Kidney glomerular epithelial cell (primary cell): ENCODE measurements at regions not wholly inside any gene's neighbourhood (a gene's known extent, or its start where the extent isn't known, plus 50 kb on each side); places are given as distances from the start of the nearest gene placed in this dataset.
"Not testable (repeated sequence)": the region's sequence is repeated elsewhere in the genome, so short reads cannot be mapped to it uniquely, and the experiment has no call there.

Source experiments
- DNase-seq: peaks from one replicate; lab custom pipeline; 2025; lab: John Stamatoyannopoulos, UW

DNA sequence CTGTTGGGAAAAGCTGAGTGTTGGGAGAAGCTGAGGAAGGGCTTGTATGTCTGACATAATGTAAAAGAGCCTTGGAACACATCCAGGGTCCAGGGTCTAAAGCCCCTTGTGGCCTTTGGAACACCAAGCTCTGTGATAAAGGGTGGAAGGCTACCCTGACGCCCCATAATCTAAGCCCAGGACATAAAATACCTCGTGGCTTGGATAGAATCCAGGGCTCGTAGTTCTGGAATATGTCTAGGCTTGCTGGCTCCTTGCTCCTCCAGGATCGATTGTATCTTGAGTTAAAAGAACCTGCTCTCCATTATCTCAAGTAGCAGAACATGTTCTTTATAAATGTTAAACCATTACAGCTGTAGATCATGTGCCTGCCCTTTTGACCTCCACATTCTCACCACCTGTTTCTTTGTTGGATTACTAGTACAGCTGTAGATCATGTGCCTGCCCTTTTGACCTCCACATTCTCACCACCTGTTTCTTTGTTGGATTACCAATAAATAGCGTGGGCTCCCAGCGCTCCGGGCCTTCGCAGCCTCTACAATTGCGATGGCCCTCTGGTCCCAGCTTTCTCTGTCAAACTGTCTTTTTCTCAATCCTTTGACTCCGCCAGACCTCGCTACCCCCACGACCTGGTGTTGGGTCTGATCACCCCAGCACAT, 246.9 kb upstream of the KCNH7 start:
- DNase-seq: not testable (repeated sequence)

GRCh38 chr2:163081754-163082153, 243.2 kb upstream of the KCNH7 start:
- DNase-seq: no peak

- no peak for DNase-seq
Measured at GRCh38 chr2:163077241-163077640, 238.7 kb upstream of the KCNH7 start.

DNA sequence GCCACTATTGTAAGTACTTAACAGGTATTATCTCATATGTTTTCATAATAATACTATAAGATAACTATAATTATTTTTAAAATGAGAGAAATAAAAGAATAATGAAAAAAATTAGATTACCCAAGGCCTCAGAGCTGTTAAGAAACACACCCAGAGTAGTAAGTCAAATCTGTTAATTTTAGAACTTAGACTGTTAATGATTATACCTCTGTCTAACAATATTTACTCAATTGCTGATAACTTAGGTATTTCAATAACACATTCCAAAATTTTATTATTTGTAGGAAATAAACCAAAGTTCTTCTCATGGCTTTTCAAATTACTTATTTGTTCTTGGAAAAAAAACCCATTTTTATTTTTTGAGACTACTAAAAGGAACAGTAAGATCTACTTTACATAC, 227.5 kb upstream of the KCNH7 start:
- no peak for DNase-seq

DNA sequence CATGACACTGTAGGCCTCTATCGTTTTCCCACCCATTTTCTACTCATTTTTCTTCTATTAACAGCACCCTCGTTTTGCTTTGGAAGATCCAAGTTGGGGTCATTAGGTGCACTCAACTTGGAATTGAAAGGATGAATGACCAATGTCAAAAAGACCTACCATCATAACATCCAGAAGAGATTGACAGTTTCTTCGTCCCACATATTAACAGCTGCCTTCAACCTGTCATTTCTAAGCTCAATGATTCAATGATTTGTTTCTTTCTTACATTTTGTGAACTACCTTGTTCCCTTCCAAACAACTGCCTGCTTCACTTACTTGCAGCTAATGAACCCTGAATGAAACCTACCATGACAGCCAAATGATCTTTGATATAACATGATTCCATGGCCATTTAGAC, 224.0 kb upstream of the KCNH7 start:
- no peak for DNase-seq

DNA sequence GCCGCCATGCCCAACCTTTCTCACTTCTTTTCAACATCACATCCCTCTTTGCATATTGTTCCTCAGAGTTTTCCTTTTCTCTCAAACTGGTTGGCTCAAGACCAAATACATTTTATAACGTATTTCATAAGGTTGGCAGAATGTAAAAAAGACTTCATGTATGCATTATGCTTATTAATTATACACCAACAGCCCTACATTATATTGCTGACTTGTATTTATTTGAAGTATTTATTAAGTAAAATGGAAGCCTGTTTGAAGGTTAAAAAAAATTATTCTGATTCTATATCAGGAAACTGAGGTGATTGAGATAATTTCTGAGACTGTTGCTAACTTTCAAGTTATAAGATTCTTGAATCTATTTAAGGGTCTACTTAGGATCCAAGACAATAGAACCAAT, 208.0 kb upstream of the KCNH7 start:
- no peak for DNase-seq

DNA sequence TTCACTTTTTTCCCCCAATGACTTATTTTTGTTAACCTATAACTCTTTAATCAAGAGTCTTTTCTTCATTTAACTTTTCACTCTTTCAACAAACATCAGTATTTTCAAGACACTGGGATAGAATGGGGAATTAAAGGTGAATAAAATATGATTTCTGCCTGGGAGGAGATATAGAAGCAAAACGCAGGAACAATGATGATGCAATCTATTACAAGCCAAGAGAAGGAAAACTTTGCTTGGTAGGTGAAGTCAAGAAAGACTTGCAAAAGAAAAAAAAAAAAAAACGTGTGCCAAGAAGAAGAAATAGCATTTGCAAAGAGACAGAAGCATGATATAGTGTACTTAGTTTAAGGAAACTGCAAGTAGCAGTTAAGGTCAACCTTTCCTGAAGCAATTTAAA, 207.3 kb upstream of the KCNH7 start:
- no peak for DNase-seq

DNA sequence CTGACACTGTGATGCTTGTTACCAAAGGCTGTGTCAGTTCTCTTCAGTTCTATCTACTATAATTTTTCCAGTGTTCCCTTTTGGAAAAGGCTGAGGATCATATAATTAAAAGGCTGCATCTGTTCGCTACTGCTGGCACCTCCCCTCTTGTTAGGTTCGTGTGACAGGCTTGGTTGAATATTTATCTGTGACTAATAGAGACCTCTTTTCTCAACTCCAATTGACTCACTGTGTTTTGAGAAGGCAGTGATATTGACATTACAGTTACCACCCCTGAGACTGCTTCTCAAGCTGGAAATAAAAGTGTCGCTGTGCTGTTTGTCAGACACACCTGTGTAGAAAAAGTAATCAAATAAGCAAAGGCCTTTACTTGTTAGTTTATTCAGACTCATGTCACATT, 205.5 kb upstream of the KCNH7 start:
- DNase-seq: peak; percentile 86

DNA sequence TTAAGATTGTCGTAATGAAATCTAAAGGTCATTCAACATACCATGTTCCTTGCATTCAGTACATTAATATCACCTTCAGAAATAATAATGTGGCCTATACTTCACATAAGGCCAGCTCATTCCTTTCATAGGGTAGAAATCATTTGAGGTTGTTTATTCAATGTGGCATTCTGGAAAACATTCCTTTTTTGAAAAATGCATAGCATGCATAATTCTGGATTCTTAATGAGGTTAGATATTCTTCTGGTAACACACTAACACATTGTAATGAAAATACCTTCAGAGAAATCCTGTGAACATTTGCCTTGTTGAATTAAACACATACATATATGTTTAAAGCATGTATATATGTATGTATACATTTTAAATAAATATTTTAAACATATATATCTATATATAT, 204.6 kb upstream of the KCNH7 start:
- no peak for DNase-seq

DNA sequence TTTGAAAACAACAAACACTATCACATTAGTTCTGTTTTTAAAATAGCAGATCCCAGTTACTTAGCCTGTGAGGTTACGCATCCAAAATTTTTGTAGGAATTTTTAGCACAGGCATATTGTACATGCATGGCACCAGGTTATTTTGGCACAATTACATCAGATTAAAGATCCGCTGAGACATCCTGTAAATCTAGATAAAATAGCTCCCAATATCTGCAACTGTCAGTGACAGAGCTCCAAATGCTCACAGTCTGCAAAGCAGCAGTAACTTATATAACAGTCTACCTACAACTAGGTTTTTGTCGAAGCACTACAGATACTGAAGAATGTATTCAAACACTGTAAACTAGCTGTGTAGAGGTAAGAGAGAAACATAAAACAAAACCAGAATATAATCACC, 200.7 kb upstream of the KCNH7 start:
- DNase-seq: no peak

DNA sequence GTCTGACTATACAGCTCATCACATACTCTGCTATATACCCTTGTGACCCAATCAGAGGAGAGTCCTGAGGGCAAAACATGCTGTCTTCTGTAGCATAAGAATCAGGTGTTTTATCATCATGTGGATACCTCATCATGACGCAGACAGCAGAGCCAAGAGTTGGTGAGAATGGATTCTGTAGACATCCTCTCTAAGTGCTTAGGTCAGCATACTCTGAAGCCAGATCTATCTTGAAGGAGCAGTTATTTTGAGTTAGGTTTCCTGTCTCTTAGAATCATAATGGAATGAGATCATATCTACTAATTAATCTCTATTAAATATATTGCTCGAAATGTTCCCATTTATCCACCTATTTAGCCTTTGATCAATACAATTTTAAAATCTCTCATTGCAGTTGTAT, 190.2 kb upstream of the KCNH7 start:
- DNase-seq: no peak

DNA sequence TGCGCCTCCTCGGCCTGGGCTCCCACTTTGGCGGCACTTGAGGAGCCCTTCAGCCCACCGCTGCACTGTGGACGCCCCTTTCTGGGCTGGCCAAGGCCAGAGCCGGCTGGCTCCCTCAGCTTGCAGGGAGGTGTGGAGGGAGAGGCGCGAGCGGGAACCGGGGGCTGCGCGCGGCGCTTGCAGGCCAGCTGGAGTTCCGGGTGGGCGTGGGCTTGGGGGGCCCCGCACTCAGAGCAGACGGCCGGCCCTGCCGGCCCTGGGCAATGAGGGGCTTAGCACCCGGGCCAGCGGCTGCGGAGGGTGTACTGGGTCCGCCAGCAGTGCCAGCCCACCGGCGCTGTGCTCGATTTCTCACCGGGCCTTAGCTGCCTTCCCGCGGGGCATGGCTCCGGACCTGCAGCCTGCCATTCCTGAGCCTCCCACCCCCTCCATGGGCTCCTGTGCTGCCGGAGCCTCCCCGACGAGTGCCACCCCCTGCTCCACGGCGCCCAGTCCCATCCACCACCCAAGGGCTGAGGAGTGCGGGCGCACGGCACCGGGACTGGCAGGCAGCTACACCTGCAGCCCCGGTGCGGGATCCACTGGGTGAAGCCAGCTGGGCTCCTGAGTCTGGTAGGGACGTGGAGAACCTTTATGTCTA, 187.7 kb upstream of the KCNH7 start:
- not testable (repeated sequence) for DNase-seq

GRCh38 chr2:163016882-163017281, 178.3 kb upstream of the KCNH7 start:
- DNase-seq: not testable (repeated sequence)

DNA sequence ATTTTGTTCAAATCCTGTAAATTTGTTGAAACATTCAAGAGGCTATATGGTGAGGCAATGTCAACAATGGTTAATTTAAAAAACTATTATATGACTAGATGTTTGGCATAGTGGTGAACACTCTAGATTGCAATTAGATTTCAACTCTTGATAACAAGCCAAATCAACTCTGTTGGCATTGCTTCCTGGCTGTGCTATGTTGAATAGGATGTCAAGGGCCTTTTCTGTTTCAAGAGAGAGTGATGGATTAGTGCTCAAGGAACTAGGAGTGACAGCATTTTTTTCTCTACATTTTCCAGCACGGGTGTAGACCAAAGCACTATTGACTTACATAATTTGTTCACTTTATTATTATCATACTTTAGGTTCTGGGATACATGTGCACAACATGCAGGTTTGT, 172.4 kb upstream of the KCNH7 start:
- DNase-seq: no peak

DNA sequence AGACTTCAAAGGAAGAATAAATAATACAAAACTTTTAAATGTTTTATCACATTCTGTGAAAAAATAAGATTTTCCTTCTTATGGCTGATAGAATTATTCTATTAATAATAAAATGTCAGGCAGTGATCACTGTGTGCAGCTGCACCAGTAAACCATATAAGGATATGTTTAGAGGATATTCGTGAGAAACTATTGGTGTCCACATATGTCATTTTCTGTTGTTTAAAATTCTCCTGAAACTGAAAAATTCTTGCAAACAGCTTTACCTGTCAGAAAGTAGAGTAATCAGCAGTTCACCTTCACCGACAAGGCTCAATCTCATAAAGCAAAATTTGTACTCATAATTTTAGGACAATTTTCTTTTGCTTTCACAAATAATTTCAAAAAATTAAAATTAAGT, 170.1 kb upstream of the KCNH7 start:
- no peak for DNase-seq

GRCh38 chr2:162994718-162995117, 156.2 kb upstream of the KCNH7 start:
- DNase-seq: no peak

- no peak for DNase-seq
Measured at GRCh38 chr2:162992828-162993227, 154.3 kb upstream of the KCNH7 start.

- DNase-seq: peak; percentile 17
Measured at GRCh38 chr2:162989507-162989906, 150.9 kb upstream of the KCNH7 start.

GRCh38 chr2:162974771-162975170, 136.2 kb upstream of the KCNH7 start:
- DNase-seq: no peak

GRCh38 chr2:162972383-162972782, 133.8 kb upstream of the KCNH7 start:
- DNase-seq: no peak

GRCh38 chr2:162968306-162968705, 129.7 kb upstream of the KCNH7 start:
- DNase-seq: no peak

DNA sequence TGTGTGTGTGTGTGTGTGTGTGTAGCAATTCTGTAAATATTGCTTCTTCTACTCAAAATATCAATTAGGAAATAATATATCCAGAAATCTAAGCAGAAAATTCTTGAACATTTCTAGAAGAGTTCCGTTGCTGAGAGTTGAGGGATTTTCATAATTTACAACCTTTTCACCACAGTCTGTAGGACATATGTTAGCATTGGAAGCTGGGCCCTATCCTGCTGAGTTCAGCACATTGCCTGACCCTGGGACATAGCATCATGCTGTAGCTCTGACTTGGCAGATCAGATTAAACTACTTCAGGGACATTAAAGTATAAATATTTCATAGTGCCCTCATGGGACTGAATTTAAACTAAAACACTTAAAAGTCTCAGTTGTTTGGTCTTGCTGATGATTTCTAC, 129.2 kb upstream of the KCNH7 start:
- DNase-seq: no peak

DNA sequence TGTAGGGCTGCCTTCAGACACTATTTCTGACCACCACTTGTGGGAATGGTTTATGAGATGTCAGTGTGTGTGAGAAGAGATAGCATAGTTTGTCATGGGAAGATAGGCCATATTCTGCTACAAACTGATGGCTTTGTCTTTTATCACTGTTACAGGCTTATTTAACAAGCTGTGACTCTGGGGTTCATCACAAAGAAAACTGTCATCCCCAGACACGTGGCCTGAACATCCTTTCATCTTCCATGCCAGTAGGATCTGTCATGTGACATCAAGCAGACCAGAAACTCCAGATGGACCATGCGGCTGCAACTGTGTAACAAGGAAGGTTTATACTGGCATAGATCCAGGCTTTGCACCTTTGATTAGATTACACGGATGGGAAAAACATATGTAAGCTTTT, 128.6 kb upstream of the KCNH7 start:
- no peak for DNase-seq

- DNase-seq: peak; percentile 55
Measured at GRCh38 chr2:162965191-162965590, 126.6 kb upstream of the KCNH7 start.
